Activated CD8-positive, alpha-beta memory T cell treated with anti-CD3 and anti-CD28 coated beads for 24 hours (primary cell): ENCODE measurements at regions not wholly inside any gene's neighbourhood (a gene's known extent, or its start where the extent isn't known, plus 50 kb on each side); places are given as distances from the start of the nearest gene placed in this dataset.
A peak's percentile ranks its signal among the peaks of the same experiment; 100 is the strongest.
"Not testable (repeated sequence)": the region's sequence is repeated elsewhere in the genome, so short reads cannot be mapped to it uniquely, and the experiment has no call there.

ENCODE experiments used
- DNase-seq: peaks from one replicate; pipeline ENCODE4 v3.0.0-alpha.2; 2020

- DNase-seq, result not testable (repeated sequence)
These were observed 5507.7 kb upstream of the TPTE start for GRCh38 chr21:5013455-5014304.

GRCh38 chr21:5015187-5015586 is 5506.2 kb upstream of the TPTE start:
- DNase-seq, result not testable (repeated sequence)

GRCh38 chr21:5019120-5019519 is 5502.3 kb upstream of the TPTE start:
- not testable (repeated sequence) for DNase-seq

GRCh38 chr21:5021815-5022214 is 5499.6 kb upstream of the TPTE start:
- not testable (repeated sequence) for DNase-seq

- DNase-seq, result not testable (repeated sequence)
These were observed 5499.1 kb upstream of the TPTE start for GRCh38 chr21:5022254-5022653.

GRCh38 chr21:5022748-5023147 is 5498.6 kb upstream of the TPTE start:
- DNase-seq, result not testable (repeated sequence)

- DNase-seq, result not testable (repeated sequence)
These were observed 5486.2 kb upstream of the TPTE start for GRCh38 chr21:5035147-5035546.

- DNase-seq, result not testable (repeated sequence)
These were observed 5485.8 kb upstream of the TPTE start for GRCh38 chr21:5035587-5035986.

- DNase-seq, result not testable (repeated sequence)
These were observed 5483.6 kb upstream of the TPTE start for GRCh38 chr21:5037606-5038331.

- not testable (repeated sequence) for DNase-seq
These were observed 5481.5 kb upstream of the TPTE start for GRCh38 chr21:5039926-5040325.

- DNase-seq, result not testable (repeated sequence)
These were observed 5478.8 kb upstream of the TPTE start for GRCh38 chr21:5042583-5042982.

GRCh38 chr21:5044812-5045211 is 5476.6 kb upstream of the TPTE start:
- DNase-seq, result not testable (repeated sequence)

GRCh38 chr21:5051303-5052018 is 5469.9 kb upstream of the TPTE start:
- not testable (repeated sequence) for DNase-seq

GRCh38 chr21:5055027-5055754 is 5466.2 kb upstream of the TPTE start:
- not testable (repeated sequence) for DNase-seq

GRCh38 chr21:5055996-5056962 is 5465.1 kb upstream of the TPTE start:
- not testable (repeated sequence) for DNase-seq

GRCh38 chr21:5057077-5057476 is 5464.3 kb upstream of the TPTE start:
- not testable (repeated sequence) for DNase-seq

GRCh38 chr21:5060364-5061083 is 5460.9 kb upstream of the TPTE start:
- not testable (repeated sequence) for DNase-seq

- not testable (repeated sequence) for DNase-seq
These were observed 5456.7 kb upstream of the TPTE start for GRCh38 chr21:5064581-5065142.

GRCh38 chr21:5065240-5066211 is 5455.9 kb upstream of the TPTE start:
- DNase-seq, result peak; percentile 86
